Lower leg skin (tissue), 3 donors: ENCODE measurements at regions not wholly inside any gene's neighbourhood (a gene's known extent, or its start where the extent isn't known, plus 50 kb on each side); places are given as distances from the start of the nearest gene placed in this dataset.

Experiments used
- POLR2A ChIP-seq, 2 donors: fragments of 450-650 bp; IDR thresholded peaks; one replicate each; pipeline ENCODE4 v1.6.1; 2016 to 2017; ENCODE audit warnings: antibody characterized with exemption in 2 of 2, mild to moderate bottlenecking in 1 of 2, moderate library complexity in 1 of 2
- TF ChIP-seq, protein P1 (sequence below), 3 donors: fragments of 450-650 bp; IDR thresholded peaks; one replicate each; pipeline ENCODE4 v1.5.1; 2016; ENCODE audit warnings: antibody characterized with exemption in 3 of 3, mild to moderate bottlenecking in 3 of 3, moderate library complexity in 2 of 3

- TF ChIP-seq, protein P1, sequence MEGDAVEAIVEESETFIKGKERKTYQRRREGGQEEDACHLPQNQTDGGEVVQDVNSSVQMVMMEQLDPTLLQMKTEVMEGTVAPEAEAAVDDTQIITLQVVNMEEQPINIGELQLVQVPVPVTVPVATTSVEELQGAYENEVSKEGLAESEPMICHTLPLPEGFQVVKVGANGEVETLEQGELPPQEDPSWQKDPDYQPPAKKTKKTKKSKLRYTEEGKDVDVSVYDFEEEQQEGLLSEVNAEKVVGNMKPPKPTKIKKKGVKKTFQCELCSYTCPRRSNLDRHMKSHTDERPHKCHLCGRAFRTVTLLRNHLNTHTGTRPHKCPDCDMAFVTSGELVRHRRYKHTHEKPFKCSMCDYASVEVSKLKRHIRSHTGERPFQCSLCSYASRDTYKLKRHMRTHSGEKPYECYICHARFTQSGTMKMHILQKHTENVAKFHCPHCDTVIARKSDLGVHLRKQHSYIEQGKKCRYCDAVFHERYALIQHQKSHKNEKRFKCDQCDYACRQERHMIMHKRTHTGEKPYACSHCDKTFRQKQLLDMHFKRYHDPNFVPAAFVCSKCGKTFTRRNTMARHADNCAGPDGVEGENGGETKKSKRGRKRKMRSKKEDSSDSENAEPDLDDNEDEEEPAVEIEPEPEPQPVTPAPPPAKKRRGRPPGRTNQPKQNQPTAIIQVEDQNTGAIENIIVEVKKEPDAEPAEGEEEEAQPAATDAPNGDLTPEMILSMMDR (IDR thresholded peaks at IDR 0.05), result no peak
- no peak for TF ChIP-seq POLR2A (IDR thresholded peaks at IDR 0.05)
Observed at GRCh38 chrX:110915111-110915510, 119.5 kb upstream of the CHRDL1 start.
